Esophagus muscularis mucosa (tissue), 3 donors: ENCODE measurements at regions not wholly inside any gene's neighbourhood (a gene's known extent, or its start where the extent isn't known, plus 50 kb on each side); places are given as distances from the start of the nearest gene placed in this dataset.

ENCODE experiments used
- CTCF ChIP-seq, 3 experiments: fragments of 200-600 bp in 2 of 3; fragments of 450-650 bp in 1 of 3; sonication (generic) in 2 of 3; IDR thresholded peaks; one replicate each; pipeline ENCODE4 v1.5.1; 2017 to 2019; ENCODE audit warnings: antibody characterized with exemption in 3 of 3, mild to moderate bottlenecking in 2 of 3, moderate library complexity in 1 of 3
- POLR2A ChIP-seq: fragments of 450-650 bp; IDR thresholded peaks from one replicate; pipeline ENCODE4 v1.6.1; 2017; ENCODE audit warnings: antibody characterized with exemption, moderate library complexity, mild to moderate bottlenecking, low read depth
- POLR2AphosphoS5 ChIP-seq, 2 donors: sonication (generic); formaldehyde crosslinking; IDR thresholded peaks; one replicate each; pipeline ENCODE4 v1.6.1; 2017; ENCODE audit warnings: antibody characterized with exemption in 2 of 2

- TF ChIP-seq POLR2A (no peak), CTCF (IDR thresholded peaks at IDR 0.05) (no peak), POLR2AphosphoS5 (IDR thresholded peaks at IDR 0.05) (no peak)
Measured at GRCh38 chr11:69948256-69949141, 129.3 kb upstream of the FGF3 start.
